HG03521 (cell line): ENCODE measurements at regions not wholly inside any gene's neighbourhood (a gene's known extent, or its start where the extent isn't known, plus 50 kb on each side); places are given as distances from the start of the nearest gene placed in this dataset.

Experiments used
- ATAC-seq: cut with Tn5 transposase; IDR thresholded peaks from one replicate; pipeline ENCODE4 v1.9.1; 2021; ENCODE audit warnings: mild to moderate bottlenecking, moderate library complexity; ENCODE audit not compliant: unreplicated experiment

DNA sequence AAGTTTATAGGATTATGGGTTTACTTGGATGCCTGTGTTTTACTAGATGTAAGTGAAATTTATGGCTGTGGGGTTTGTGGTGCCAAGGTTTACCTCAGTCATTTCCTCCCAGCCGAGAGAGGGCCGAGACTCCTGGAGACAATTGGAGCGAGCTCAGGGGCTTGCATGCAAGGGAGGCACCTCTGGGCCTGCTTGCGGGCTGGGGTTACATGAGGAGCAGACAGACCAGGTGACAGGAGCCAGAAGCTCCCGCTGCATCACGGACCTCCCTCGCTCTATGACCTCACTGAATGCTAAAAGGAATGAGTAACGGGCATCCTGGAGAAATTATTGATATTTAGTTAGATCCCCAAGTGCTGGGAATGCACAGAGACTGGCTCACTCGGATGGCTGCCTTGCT lies 275.2 kb upstream of the KIRREL3 start:
- ATAC-seq: no peak

DNA sequence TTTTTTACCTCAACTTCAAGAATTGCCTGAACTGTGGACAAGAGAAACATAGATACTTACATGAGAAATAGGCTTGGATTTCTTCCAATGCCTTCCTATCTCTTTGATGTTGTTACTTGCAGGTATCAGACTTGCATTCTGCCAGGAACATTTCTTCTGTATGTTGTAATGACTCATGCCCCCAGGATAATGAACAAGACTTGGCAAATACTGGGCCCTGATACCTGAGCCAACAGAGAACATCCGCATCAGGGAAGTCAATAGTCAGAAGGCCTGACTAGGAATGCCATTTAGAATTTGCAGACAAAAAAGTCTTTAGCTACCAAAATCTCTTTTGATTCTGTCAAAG lies 273.7 kb upstream of the KIRREL3 start:
- no peak for ATAC-seq

DNA sequence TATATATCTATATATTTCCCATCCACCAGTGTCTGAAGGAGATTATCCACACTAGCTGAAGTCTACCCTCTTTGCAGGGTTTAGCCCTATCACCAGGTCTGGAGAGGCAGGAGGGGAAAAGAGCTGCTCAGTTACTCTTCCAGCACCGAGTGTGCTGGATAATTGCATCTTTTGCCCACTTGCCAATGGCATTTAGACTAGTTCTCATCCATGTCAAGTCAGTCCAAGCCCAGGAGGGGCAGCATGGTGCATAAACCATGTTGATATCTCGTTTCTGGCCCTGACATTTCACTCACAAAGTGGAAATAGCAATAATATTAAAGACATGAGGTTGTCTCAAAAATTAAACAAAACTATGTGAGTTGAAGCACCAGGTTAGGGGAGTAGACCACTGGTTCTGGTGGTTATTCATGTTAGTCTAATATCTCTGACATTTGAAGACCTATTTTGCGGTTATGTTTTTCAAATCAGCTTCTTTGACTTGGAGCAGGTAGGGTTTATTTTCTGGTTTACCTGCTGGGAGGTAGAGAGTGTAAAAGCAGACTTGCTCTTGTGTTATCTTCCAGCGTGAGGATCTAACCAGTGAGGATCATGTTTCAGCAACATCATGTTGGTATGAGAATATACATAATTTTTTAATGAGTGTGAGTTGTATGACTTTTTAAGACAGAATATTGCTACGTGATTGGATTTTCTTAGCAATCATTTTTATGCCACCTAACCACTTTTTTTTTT lies 273.2 kb upstream of the KIRREL3 start:
- no peak for ATAC-seq

DNA sequence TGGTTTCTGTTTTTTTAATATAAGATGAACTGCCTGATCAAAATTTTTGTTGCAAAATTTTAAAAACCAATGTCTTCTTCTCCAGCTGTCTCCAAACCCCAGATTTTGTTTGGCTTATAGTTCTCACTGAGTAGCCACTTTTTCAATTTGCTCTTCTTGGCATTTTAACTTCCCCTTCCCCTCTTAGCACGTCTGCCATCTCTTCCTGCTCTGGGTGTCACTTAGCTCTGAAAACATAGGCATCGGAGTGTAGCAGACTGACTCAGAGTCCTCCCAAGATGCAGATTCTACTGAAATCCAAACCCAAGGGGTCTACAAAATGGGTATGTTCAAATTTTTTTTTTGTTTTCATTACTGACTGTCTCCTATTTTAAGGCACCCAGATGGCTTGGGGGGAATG lies 270.3 kb upstream of the KIRREL3 start:
- no peak for ATAC-seq

DNA sequence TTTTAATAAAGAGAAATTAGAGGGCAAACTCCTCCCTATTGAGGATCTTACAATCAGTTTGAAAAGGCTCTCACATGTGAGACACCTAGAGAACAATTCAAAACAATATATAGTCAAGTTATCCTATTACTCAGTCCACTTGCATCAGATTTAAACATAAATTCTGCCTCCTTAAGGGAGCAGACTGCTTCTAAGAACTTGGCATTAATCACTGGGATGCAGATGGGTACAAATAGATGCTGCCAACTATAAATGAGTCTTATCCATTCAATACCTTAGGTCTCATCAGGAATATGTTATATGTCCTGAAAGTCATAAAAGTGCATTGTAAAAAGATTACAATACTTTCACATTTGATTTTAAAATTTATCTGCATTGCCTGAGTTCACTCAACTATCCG lies 269.3 kb upstream of the KIRREL3 start:
- ATAC-seq: no peak

DNA sequence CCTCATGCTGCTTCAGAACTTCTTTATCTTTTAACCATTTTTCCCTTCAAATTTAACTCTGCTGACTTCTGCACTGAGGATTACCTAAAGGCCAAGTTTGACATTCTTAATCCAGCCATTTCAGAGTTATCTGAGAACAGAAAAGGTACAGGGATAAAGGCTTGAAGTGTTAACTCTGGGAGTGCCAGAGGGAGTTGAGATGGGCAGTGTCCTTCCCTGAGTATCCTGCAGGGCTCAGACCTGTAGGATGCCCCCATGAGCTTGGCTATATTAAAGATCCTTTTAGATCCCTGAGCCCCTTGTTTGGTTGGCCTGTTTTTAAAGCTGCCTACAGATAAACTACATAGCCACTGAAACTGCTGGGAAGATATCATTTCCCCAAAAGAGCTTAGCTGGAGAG lies 268.4 kb upstream of the KIRREL3 start:
- no peak for ATAC-seq

DNA sequence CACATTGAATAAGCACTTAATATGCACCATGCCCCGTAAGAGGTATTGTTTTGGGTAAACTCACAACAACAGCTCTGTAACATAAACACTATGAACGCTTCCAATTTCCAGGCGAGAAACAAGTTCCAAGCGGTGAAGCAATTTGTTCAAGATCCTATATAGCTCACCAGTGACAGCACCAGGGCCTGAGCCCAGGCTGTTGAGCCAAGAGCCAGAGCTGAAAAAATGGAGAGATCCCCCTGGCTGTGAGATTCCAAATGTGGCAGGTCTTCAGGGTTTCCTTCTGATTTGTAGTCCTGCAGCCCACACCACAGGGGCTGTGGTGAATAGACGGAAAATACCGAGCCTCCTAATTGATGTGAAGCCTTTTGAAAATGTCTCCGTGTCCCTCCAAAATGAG lies 268.0 kb upstream of the KIRREL3 start:
- ATAC-seq: no peak

DNA sequence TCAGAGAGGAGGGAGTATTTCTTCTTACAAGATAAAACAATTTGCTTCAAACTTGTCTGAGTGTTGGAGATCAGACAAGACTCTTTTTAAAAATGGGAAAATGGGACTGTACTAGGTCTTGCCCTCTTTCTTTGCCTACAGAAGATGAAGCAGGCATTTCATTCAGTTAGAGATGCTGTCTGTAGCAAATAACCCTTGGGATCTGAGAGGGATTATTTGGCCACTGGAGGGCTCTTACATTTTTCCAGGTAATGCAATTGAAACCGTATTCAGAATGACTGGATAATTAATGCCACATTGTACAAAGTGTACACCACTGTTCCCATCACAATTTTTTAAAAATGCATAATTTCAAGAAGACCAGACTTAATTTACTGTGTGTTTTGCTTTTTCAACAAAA lies 258.5 kb upstream of the KIRREL3 start:
- no peak for ATAC-seq

DNA sequence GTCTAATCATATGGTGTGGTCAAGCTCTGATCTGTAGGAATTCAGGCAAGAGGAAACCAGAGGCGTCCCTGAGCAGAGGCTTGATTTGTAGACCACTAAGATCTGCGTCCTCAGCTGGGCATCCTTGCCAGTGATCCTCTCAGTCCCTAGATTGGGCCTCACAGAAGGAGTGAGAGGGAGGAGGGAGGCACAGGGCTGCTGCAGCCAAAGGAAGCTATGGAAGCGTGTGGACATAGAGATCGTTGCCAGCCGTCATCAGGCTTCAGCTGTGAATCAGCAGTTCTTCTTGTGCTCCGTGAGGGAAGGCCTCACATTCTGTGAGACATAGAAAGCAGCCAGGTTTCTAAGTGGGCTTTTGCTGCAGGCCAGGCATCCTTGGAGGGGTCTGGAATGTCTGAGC lies 254.6 kb upstream of the KIRREL3 start:
- ATAC-seq: no peak

DNA sequence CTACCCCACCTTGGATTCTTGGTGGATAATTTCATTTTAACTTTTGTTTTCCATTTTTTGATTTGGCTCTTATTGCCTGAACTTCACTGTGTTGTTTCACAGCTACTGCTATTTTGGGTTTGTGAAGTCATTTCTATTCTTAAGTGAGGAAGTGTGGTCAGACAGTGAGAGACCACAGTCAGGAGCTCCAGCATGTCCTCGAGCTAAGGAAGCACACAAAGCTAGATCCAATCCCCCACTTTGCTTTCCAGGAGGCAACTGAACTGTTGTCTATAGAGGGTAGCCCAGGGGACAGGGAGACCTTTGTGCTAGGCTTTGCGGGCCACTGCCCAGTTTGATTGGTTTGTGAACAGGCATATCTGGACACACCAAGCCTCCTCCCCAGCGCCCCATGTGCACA lies 251.8 kb upstream of the KIRREL3 start:
- ATAC-seq: peak; percentile 45

DNA sequence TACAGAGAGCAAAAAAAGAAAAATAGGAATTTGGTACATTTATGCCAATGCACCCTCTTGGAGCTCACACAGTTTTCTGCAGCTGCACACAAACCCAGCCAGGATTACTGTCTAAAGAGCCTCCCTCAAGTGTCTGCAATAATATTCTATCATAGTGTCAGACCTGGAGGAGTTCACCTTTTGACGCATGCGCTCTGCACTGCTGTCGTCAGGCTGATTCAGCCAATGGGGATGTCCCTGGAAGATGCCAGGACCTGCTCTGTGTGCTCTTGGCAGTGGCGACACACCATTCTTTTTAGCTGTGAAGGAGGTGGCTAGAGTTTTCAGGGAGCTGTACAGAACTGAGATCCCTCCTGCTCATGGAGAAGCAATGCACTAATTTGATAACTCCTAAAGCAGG lies 249.0 kb upstream of the KIRREL3 start:
- ATAC-seq: no peak

DNA sequence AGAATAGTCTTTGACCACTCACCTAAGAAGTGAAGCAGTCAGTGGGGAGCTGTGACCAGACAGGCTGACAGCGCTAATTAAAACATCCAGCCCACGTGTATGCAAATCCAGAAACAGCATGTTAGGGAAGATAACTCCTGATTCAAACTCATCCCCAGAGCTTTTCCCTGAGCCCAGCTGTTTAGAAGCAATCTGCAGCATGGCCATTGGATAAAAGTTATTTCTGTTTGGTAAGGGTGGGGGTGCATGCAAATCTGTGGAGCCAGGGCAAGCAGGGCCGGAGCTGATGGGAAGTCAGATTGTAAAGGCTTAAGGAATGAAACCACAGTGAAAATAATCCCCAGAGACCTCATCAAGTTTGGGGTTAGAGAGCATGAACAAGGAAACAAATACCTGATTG lies 247.9 kb upstream of the KIRREL3 start:
- no peak for ATAC-seq

DNA sequence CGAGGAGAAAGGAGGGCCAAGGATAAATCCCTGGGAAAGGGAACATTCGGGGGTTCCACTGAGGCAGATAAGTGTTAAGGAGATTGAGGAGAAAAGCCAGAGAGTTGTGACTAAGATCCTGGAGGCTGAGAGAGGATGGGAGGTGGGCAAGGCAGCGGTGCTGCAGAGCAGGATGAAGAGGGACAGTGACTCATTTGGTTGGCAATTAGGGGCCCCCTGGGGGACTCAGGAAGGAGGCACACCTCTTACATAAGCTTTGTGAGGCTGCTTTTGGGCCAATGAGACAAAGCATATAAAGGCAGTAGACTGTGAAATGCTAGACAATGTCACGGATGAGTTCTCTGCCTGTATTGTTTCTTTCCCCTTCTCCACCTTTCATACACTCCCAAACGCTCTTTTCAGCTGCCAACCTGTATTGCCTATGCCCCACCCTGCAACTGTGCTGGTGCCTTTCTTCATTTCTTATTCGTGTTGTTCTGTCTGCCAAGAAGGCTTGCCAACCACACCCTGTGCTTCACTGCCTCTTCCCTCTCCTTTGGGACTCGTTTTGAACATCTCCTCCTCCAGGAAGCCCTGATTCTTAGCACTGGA lies 246.8 kb upstream of the KIRREL3 start:
- ATAC-seq: no peak

DNA sequence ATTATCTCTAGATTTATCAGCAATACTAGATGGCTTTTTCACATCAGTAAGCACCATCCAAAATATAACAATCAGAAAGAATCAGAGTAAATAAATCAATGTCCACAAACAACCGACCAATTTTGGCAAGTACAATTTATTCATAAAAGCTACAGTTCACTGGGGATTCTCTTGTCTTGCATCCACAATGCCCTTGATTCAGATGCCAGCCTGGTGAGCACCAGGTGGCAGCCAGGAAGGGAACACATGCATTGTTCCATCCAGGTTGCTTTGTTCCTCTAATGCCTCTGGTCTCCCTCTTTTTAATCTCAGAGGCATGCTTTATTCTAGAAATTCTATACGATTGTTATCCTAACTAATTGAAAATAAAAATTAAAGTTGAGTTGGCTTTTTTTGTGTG lies 242.1 kb upstream of the KIRREL3 start:
- ATAC-seq: no peak

DNA sequence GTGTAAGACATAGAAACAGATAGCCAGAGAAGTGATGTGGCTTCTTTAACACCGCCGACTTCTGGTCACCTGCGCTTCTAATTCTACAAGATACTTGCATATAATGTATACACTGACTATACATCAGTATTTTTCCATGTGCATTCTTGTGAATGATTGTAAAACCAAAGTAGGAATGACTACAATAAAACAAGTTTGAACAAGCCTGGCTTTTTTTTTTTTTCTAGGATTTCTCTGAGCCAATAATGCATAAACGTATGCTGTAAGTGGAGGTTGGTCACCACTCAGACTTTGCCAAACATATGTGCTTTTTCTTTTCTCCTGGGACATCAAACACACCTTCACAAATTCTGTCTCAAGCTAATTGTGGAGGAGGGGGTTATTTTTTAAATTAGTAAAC lies 237.8 kb upstream of the KIRREL3 start:
- no peak for ATAC-seq

DNA sequence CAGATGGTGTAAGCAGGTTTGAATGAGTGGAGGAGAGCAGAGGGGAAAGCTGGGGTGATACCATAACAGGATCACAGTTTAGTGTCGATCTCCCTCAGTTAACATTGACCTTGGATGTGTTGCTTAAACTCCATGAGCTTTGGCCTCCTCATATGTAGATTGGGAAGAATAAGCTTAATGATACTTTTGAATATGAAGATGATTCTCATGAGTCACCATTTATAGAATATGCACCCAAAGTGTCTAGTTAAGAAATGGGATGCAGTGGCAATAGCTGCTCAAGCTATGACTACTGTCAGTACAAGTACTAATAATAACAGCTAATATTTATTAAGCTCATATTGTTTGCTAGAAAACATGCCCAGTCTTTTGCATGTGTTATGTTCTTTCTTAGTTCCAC lies 236.2 kb upstream of the KIRREL3 start:
- no peak for ATAC-seq

DNA sequence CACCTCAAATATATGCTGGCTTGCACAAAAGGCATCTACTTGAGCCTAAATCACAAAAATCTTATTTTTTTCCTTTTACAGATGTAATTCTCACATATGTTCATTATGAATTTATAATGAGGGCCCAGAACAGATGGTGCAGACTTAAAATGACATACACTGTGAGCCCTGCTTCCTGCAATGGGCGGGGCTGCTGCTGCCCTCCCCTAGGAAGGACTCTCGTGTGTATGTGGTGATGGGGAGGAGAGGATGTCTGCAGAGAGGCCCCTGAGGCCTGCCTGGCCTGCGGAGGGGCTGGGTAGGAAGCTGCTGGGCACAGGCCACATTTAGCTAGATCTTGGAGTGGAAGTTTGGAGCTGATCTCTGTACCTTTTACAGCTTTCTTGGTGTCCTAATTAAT lies 233.4 kb upstream of the KIRREL3 start:
- no peak for ATAC-seq

DNA sequence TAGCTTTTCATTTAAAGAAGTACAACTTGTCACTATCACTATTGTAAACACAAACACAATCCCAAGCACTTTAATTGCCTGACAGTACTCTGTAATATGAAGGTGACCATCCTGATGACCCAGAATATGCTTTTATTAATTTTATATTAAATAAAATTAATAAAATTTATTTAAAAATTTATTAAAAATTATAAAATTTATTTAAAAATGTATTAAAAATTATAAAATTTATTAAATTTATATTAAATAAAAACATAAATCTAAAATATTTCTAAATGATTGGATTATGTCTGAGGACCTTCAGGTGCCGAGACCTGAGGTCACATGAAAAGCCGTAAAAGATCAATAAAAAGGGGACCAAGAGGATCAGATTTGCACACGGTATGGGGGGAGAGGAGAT lies 229.8 kb upstream of the KIRREL3 start:
- ATAC-seq: no peak

DNA sequence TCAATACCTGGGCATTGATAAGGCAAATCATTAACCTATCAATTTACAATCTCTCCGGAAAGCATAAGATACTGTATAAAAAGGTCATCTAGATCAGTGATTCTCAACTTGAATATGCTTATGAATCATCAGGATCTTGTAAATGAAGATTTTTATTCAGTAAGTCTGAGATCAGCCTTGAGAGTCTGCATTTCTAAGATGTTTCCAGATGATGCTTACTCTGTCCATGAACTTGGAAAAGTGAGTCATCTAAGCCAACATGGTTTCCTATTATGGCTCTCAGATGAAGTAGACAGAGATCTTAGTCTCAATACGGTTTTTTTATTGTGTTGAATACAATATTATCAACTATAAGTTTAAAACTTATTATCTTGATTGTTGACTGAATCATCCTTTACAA lies 226.4 kb upstream of the KIRREL3 start:
- ATAC-seq: no peak

DNA sequence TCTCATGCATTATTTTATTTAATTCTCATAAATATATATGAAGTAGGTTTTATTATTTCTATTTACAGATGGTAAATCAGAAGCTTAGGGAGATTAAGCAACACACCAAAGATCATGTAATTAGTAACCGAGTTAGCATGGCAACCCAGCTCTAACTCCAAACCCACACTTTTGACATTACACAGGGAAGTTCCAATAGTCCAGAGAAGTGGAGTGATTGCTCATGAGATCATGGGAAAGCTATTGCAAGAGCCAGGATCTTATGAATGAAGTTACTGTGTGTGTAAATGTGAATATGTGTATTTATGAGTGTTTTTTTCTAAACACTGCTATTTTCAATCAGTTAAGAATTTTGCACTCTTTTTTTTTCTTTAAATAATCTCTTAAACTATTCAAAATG lies 225.8 kb upstream of the KIRREL3 start:
- no peak for ATAC-seq

DNA sequence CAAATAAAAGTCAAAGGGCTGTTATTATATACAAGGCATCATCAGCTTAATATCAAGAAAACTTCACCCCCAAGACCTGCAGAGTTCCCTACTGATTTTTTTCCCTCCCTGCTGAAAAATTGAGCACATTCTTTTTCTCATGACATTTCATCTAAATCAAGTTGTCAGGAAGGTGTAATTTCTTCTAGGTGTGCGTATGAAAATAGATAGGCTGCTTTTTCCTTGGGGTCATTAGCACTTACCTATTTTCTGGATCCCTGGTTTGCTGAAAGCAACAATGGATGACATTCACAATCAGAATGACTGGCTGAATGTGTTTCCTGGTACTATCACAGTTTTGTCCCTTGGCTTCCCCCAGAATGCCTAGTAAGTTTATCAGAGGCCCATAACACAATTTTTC lies 225.0 kb upstream of the KIRREL3 start:
- ATAC-seq: no peak

DNA sequence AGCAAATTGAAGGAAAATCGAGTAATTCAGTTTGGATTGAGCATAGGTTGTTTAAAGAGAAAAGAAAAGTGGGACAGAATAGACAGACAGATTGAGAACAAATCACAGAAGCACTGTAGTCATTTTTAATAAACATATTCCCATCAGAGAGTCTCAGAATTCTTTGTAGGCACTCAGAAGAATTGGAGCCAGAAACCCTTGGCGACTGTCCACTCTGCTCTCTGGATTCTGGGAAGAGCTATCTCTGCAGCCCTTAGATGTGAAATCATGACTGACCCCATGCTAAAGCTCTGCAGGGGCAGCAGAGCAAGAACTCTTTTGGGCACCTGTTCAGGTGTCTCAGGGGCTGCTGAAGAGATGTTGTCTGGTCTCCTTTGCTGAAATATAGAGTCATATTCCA lies 223.7 kb upstream of the KIRREL3 start:
- ATAC-seq: no peak

DNA sequence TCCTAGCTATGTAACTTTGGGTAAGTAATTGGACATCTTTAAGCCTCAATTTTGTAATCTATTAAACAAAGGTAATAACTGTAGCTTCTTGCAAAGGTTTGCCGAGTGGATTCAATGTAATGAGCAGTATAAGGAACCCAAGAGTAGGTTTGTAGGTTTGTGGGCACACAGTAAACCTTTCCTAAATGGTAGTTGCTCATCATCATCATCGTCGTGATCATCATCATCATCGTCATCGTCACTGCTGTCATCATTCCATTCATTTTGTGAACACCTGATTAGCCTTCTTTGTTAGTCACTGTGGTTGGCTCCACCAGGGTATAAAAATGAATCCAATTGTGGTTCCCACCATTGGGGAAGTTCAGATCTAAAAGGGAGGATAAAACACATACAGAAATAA lies 223.1 kb upstream of the KIRREL3 start:
- ATAC-seq: no peak
